Jurkat, Clone E6-1 (cell line): ENCODE measurements at regions not wholly inside any gene's neighbourhood (a gene's known extent, or its start where the extent isn't known, plus 50 kb on each side); places are given as distances from the start of the nearest gene placed in this dataset.

Experiments
- DNase-seq: peaks from one replicate; pipeline ENCODE4 v3.0.0-alpha.2; 2011; ENCODE audit warnings: low read depth, low spot score
- H3K4me3 ChIP-seq: 2 replicates; pipeline ENCODE4 v1.5.1; 2011; ENCODE audit warnings: mild to moderate bottlenecking, low read length, control low read depth, moderate library complexity

GRCh38 chr9:116083837-116084236, 69.8 kb upstream of the PAPPA start:
- DNase-seq: no peak
- H3K4me3 ChIP-seq: no peak overlapping the region

GRCh38 chr9:116084497-116084896, 69.1 kb upstream of the PAPPA start:
- H3K4me3 ChIP-seq: no peak overlapping the region
- DNase-seq: no peak

- H3K4me3 ChIP-seq: no peak overlapping the region
- no peak for DNase-seq
These were observed 66.3 kb upstream of the PAPPA start for GRCh38 chr9:116087246-116087645.

GRCh38 chr9:116087751-116088194, 65.8 kb upstream of the PAPPA start:
- no peak for DNase-seq
- H3K4me3 ChIP-seq: no peak overlapping the region

GRCh38 chr9:116088396-116088795, 65.2 kb upstream of the PAPPA start:
- DNase-seq: no peak
- H3K4me3 ChIP-seq: no peak overlapping the region

GRCh38 chr9:116090030-116090770, 63.4 kb upstream of the PAPPA start:
- no peak for DNase-seq
- no peak overlapping the region for H3K4me3 ChIP-seq

GRCh38 chr9:116094846-116095245, 58.7 kb upstream of the PAPPA start:
- no peak for DNase-seq
- no peak overlapping the region for H3K4me3 ChIP-seq

- H3K4me3 ChIP-seq: no peak overlapping the region
- DNase-seq: no peak
These were observed 58.2 kb upstream of the PAPPA start for GRCh38 chr9:116095403-116095802.

GRCh38 chr9:116096046-116096445, 57.5 kb upstream of the PAPPA start:
- H3K4me3 ChIP-seq: no peak overlapping the region
- DNase-seq: no peak

- H3K4me3 ChIP-seq: no peak overlapping the region
- no peak for DNase-seq
These were observed 56.7 kb upstream of the PAPPA start for GRCh38 chr9:116096853-116097252.

- H3K4me3 ChIP-seq: no peak overlapping the region
- no peak for DNase-seq
These were observed 55.1 kb upstream of the PAPPA start for GRCh38 chr9:116098476-116098875.

GRCh38 chr9:116099821-116100220, 53.8 kb upstream of the PAPPA start:
- DNase-seq: no peak
- H3K4me3 ChIP-seq: no peak overlapping the region

GRCh38 chr9:116100711-116101121, 52.9 kb upstream of the PAPPA start:
- DNase-seq: no peak
- H3K4me3 ChIP-seq: no peak overlapping the region

- no peak overlapping the region for H3K4me3 ChIP-seq
- no peak for DNase-seq
These were observed 52.1 kb upstream of the PAPPA start for GRCh38 chr9:116101516-116101915.

GRCh38 chr9:116102596-116102995, 51.0 kb upstream of the PAPPA start:
- H3K4me3 ChIP-seq: no peak overlapping the region
- DNase-seq: no peak
